GM23248 (cell line): ENCODE measurements at regions not wholly inside any gene's neighbourhood (a gene's known extent, or its start where the extent isn't known, plus 50 kb on each side); places are given as distances from the start of the nearest gene placed in this dataset.

Experiments used
- EZH2 ChIP-seq: fragments of 200-600 bp; sonication (generic); IDR thresholded peaks from 2 replicates; pipeline ENCODE4 v1.6.1; 2018; ENCODE audit warnings: antibody characterized with exemption, mild to moderate bottlenecking; ENCODE audit not compliant: insufficient read depth, poor library complexity, severe bottlenecking
- EZH2phosphoT487 ChIP-seq: fragments of 200-600 bp; sonication (generic); IDR thresholded peaks from 2 replicates; pipeline ENCODE4 v1.6.1; 2018; ENCODE audit warnings: antibody characterized with exemption, moderate library complexity, mild to moderate bottlenecking, low read depth; ENCODE audit not compliant: insufficient read depth

GRCh38 chr13:24002206-24002815 lies 105.0 kb upstream of the C1QTNF9B start:
- TF ChIP-seq EZH2 (no peak), EZH2phosphoT487 (no peak)
